ENCODE measurements at regions not wholly inside any gene's neighbourhood (a gene's known extent, or its start where the extent isn't known, plus 50 kb on each side); places are given as distances from the start of the nearest gene placed in this dataset.

- no peak for TF ChIP-seq GATA2 (IDR thresholded peaks at IDR 0.05; ENCODE audit: low read depth, low read length)
- no peak for TF ChIP-seq GATA3 (IDR thresholded peaks at IDR 0.05; ENCODE audit: low read depth, low read length)
Measured at GRCh38 chr18:28777756-28778155, 600.8 kb upstream of the CDH2 start.

Measured in SH-SY5Y (cell line).